Body of pancreas (tissue), 4 donors: ENCODE measurements at regions not wholly inside any gene's neighbourhood (a gene's known extent, or its start where the extent isn't known, plus 50 kb on each side); places are given as distances from the start of the nearest gene placed in this dataset.

Source experiments
- CTCF ChIP-seq, 7 experiments: fragments of 450-650 bp in 4 of 7; fragments of 200-600 bp in 3 of 7; sonication (generic) in 3 of 7; IDR thresholded peaks; one replicate each; pipeline ENCODE4 v1.5.1; 2016 to 2019; ENCODE audit warnings: antibody characterized with exemption in 7 of 7
- POLR2A ChIP-seq, 3 donors: fragments of 450-650 bp; IDR thresholded peaks; one replicate each; pipeline ENCODE4 v1.6.1; 2016; ENCODE audit warnings: antibody characterized with exemption in 3 of 3, mild to moderate bottlenecking in 2 of 3

DNA sequence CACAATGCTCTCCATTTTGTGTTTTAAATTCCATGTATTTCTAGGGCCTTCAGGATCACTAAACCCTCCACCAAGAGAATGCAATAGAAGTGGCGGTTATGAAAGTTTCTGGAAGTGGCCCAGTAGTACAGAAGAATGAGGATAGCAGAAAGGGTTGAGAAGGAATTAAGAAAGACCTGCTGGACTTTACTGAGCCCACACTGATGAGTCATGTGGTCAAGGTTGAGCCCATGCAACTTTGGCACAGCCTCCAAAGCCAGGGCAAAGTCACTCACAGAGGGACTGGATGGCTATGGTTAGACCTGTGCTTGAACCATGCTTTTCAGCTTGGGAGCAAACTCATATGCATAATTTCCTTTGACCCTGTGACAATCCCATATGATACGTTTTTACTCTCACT, 102.9 kb upstream of the PLET1 start:
- no peak for TF ChIP-seq CTCF (IDR thresholded peaks at IDR 0.05)
- TF ChIP-seq POLR2A (IDR thresholded peaks at IDR 0.05) = no peak
